ENCODE measurements at regions not wholly inside any gene's neighbourhood (a gene's known extent, or its start where the extent isn't known, plus 50 kb on each side); places are given as distances from the start of the nearest gene placed in this dataset.

GRCh38 chr12:105698075-105698474 is 367.6 kb downstream of the C12orf75 start:
- Histone ChIP-seq H3K4me3 (ENCODE audit: low read depth in 1 of 2, low read length in 2 of 2) (no peak overlapping the region), H3K27me3 (ENCODE audit: low read depth, low read length) (no peaks in the 10 kb centered on the region), H3K36me3 (ENCODE audit: control insufficient read depth in 1 of 2, insufficient read depth in 2 of 2, low read length in 2 of 2) (no peaks in the 10 kb centered on the region), H3K9me3 (ENCODE audit: control insufficient read depth in 1 of 2, low read length in 2 of 2) (no peaks in the 10 kb centered on the region), H3K27ac (ENCODE audit: low read length) (no peak overlapping the region), H3K4me1 (ENCODE audit: control insufficient read depth in 1 of 2, insufficient read depth in 2 of 2, low read length in 2 of 2) (no peaks in the 10 kb centered on the region)

GRCh38 chr12:105699209-105699608 is 368.7 kb downstream of the C12orf75 start:
- H3K9me3 ChIP-seq (ENCODE audit: control insufficient read depth in 1 of 2, low read length in 2 of 2) = no peaks in the 10 kb centered on the region
- H3K27ac ChIP-seq (ENCODE audit: low read length) = no peak overlapping the region
- H3K4me3 ChIP-seq (ENCODE audit: low read depth in 1 of 2, low read length in 2 of 2) = no peak overlapping the region
- H3K27me3 ChIP-seq (ENCODE audit: low read depth, low read length) = no peaks in the 10 kb centered on the region
- no peaks in the 10 kb centered on the region for H3K4me1 ChIP-seq (ENCODE audit: control insufficient read depth in 1 of 2, insufficient read depth in 2 of 2, low read length in 2 of 2)
- H3K36me3 ChIP-seq (ENCODE audit: control insufficient read depth in 1 of 2, insufficient read depth in 2 of 2, low read length in 2 of 2) = no peaks in the 10 kb centered on the region

GRCh38 chr12:105704787-105705186 is 374.3 kb downstream of the C12orf75 start:
- Histone ChIP-seq H3K4me1 (ENCODE audit: control insufficient read depth in 1 of 2, insufficient read depth in 2 of 2, low read length in 2 of 2) (no peaks in the 10 kb centered on the region), H3K9me3 (ENCODE audit: control insufficient read depth in 1 of 2, low read length in 2 of 2) (no peaks in the 10 kb centered on the region), H3K4me3 (ENCODE audit: low read depth in 1 of 2, low read length in 2 of 2) (no peak overlapping the region), H3K36me3 (ENCODE audit: control insufficient read depth in 1 of 2, insufficient read depth in 2 of 2, low read length in 2 of 2) (no peaks in the 10 kb centered on the region), H3K27ac (ENCODE audit: low read length) (no peak overlapping the region), H3K27me3 (ENCODE audit: low read depth, low read length) (no peaks in the 10 kb centered on the region)

- no peak overlapping the region for H3K27ac ChIP-seq (ENCODE audit: low read length)
- H3K4me1 ChIP-seq (ENCODE audit: control insufficient read depth in 1 of 2, insufficient read depth in 2 of 2, low read length in 2 of 2) = no peaks in the 10 kb centered on the region
- no peaks in the 10 kb centered on the region for H3K9me3 ChIP-seq (ENCODE audit: control insufficient read depth in 1 of 2, low read length in 2 of 2)
- no peaks in the 10 kb centered on the region for H3K36me3 ChIP-seq (ENCODE audit: control insufficient read depth in 1 of 2, insufficient read depth in 2 of 2, low read length in 2 of 2)
- no peaks in the 10 kb centered on the region for H3K27me3 ChIP-seq (ENCODE audit: low read depth, low read length)
- no peak overlapping the region for H3K4me3 ChIP-seq (ENCODE audit: low read depth in 1 of 2, low read length in 2 of 2)
Observed at GRCh38 chr12:105705235-105705634, 374.7 kb downstream of the C12orf75 start.

GRCh38 chr12:105705765-105706164 is 375.3 kb downstream of the C12orf75 start:
- Histone ChIP-seq H3K9me3 (ENCODE audit: control insufficient read depth in 1 of 2, low read length in 2 of 2) (no peaks in the 10 kb centered on the region), H3K27me3 (ENCODE audit: low read depth, low read length) (no peaks in the 10 kb centered on the region), H3K4me1 (ENCODE audit: control insufficient read depth in 1 of 2, insufficient read depth in 2 of 2, low read length in 2 of 2) (no peaks in the 10 kb centered on the region), H3K36me3 (ENCODE audit: control insufficient read depth in 1 of 2, insufficient read depth in 2 of 2, low read length in 2 of 2) (no peaks in the 10 kb centered on the region), H3K4me3 (ENCODE audit: low read depth in 1 of 2, low read length in 2 of 2) (no peak overlapping the region), H3K27ac (ENCODE audit: low read length) (no peak overlapping the region)

- H3K27me3 ChIP-seq (ENCODE audit: low read depth, low read length) = no peaks in the 10 kb centered on the region
- no peaks in the 10 kb centered on the region for H3K4me1 ChIP-seq (ENCODE audit: control insufficient read depth in 1 of 2, insufficient read depth in 2 of 2, low read length in 2 of 2)
- no peaks in the 10 kb centered on the region for H3K36me3 ChIP-seq (ENCODE audit: control insufficient read depth in 1 of 2, insufficient read depth in 2 of 2, low read length in 2 of 2)
- H3K4me3 ChIP-seq (ENCODE audit: low read depth in 1 of 2, low read length in 2 of 2) = no peak overlapping the region
- H3K27ac ChIP-seq (ENCODE audit: low read length) = no peak overlapping the region
- no peaks in the 10 kb centered on the region for H3K9me3 ChIP-seq (ENCODE audit: control insufficient read depth in 1 of 2, low read length in 2 of 2)
Observed at GRCh38 chr12:105706321-105706972, 376.0 kb downstream of the C12orf75 start.

- no peak overlapping the region for H3K27ac ChIP-seq (ENCODE audit: low read length)
- no peaks in the 10 kb centered on the region for H3K4me1 ChIP-seq (ENCODE audit: control insufficient read depth in 1 of 2, insufficient read depth in 2 of 2, low read length in 2 of 2)
- H3K9me3 ChIP-seq (ENCODE audit: control insufficient read depth in 1 of 2, low read length in 2 of 2) = no peaks in the 10 kb centered on the region
- H3K27me3 ChIP-seq (ENCODE audit: low read depth, low read length) = no peaks in the 10 kb centered on the region
- no peak overlapping the region for H3K4me3 ChIP-seq (ENCODE audit: low read depth in 1 of 2, low read length in 2 of 2)
- no peaks in the 10 kb centered on the region for H3K36me3 ChIP-seq (ENCODE audit: control insufficient read depth in 1 of 2, insufficient read depth in 2 of 2, low read length in 2 of 2)
Observed at GRCh38 chr12:105706973-105707334, 376.5 kb downstream of the C12orf75 start.

GRCh38 chr12:105713606-105714305 is 383.3 kb downstream of the C12orf75 start:
- H3K9me3 ChIP-seq (ENCODE audit: control insufficient read depth in 1 of 2, low read length in 2 of 2) = no peaks in the 10 kb centered on the region
- no peaks in the 10 kb centered on the region for H3K36me3 ChIP-seq (ENCODE audit: control insufficient read depth in 1 of 2, insufficient read depth in 2 of 2, low read length in 2 of 2)
- no peak overlapping the region for H3K27ac ChIP-seq (ENCODE audit: low read length)
- no peaks in the 10 kb centered on the region for H3K4me1 ChIP-seq (ENCODE audit: control insufficient read depth in 1 of 2, insufficient read depth in 2 of 2, low read length in 2 of 2)
- no peak overlapping the region for H3K4me3 ChIP-seq (ENCODE audit: low read depth in 1 of 2, low read length in 2 of 2)
- H3K27me3 ChIP-seq (ENCODE audit: low read depth, low read length) = no peaks in the 10 kb centered on the region

GRCh38 chr12:105716621-105717020 is 386.1 kb downstream of the C12orf75 start:
- H3K4me3 ChIP-seq (ENCODE audit: low read depth in 1 of 2, low read length in 2 of 2) = no peak overlapping the region
- H3K27me3 ChIP-seq (ENCODE audit: low read depth, low read length) = no peaks in the 10 kb centered on the region
- no peaks in the 10 kb centered on the region for H3K4me1 ChIP-seq (ENCODE audit: control insufficient read depth in 1 of 2, insufficient read depth in 2 of 2, low read length in 2 of 2)
- H3K27ac ChIP-seq (ENCODE audit: low read length) = no peak overlapping the region
- H3K9me3 ChIP-seq (ENCODE audit: control insufficient read depth in 1 of 2, low read length in 2 of 2) = no peaks in the 10 kb centered on the region
- no peaks in the 10 kb centered on the region for H3K36me3 ChIP-seq (ENCODE audit: control insufficient read depth in 1 of 2, insufficient read depth in 2 of 2, low read length in 2 of 2)

- Histone ChIP-seq H3K4me3 (ENCODE audit: low read depth in 1 of 2, low read length in 2 of 2) (no peak overlapping the region), H3K9me3 (ENCODE audit: control insufficient read depth in 1 of 2, low read length in 2 of 2) (no peaks in the 10 kb centered on the region), H3K4me1 (ENCODE audit: control insufficient read depth in 1 of 2, insufficient read depth in 2 of 2, low read length in 2 of 2) (no peaks in the 10 kb centered on the region), H3K27ac (ENCODE audit: low read length) (no peak overlapping the region), H3K36me3 (ENCODE audit: control insufficient read depth in 1 of 2, insufficient read depth in 2 of 2, low read length in 2 of 2) (no peaks in the 10 kb centered on the region), H3K27me3 (ENCODE audit: low read depth, low read length) (no peaks in the 10 kb centered on the region)
Observed at GRCh38 chr12:105721051-105721825, 390.7 kb downstream of the C12orf75 start.

- H3K36me3 ChIP-seq (ENCODE audit: control insufficient read depth in 1 of 2, insufficient read depth in 2 of 2, low read length in 2 of 2) = no peaks in the 10 kb centered on the region
- no peak overlapping the region for H3K4me3 ChIP-seq (ENCODE audit: low read depth in 1 of 2, low read length in 2 of 2)
- H3K27ac ChIP-seq (ENCODE audit: low read length) = no peak overlapping the region
- H3K27me3 ChIP-seq (ENCODE audit: low read depth, low read length) = no peaks in the 10 kb centered on the region
- no peaks in the 10 kb centered on the region for H3K9me3 ChIP-seq (ENCODE audit: control insufficient read depth in 1 of 2, low read length in 2 of 2)
- H3K4me1 ChIP-seq (ENCODE audit: control insufficient read depth in 1 of 2, insufficient read depth in 2 of 2, low read length in 2 of 2) = no peaks in the 10 kb centered on the region
Observed at GRCh38 chr12:105721891-105722290, 391.4 kb downstream of the C12orf75 start.
